Skeletal muscle cell (primary cell): ENCODE measurements at regions not wholly inside any gene's neighbourhood (a gene's known extent, or its start where the extent isn't known, plus 50 kb on each side); places are given as distances from the start of the nearest gene placed in this dataset.

Source experiments
- DNase-seq: peaks from one replicate; pipeline ENCODE4 v3.0.0-alpha.2; 2010; ENCODE audit warnings: low read depth
- H3K4me3 ChIP-seq: 2 replicates; pipeline ENCODE4 v1.5.1; 2011; ENCODE audit warnings: low read depth, mild to moderate bottlenecking, control low read depth, low read length, moderate library complexity

DNA sequence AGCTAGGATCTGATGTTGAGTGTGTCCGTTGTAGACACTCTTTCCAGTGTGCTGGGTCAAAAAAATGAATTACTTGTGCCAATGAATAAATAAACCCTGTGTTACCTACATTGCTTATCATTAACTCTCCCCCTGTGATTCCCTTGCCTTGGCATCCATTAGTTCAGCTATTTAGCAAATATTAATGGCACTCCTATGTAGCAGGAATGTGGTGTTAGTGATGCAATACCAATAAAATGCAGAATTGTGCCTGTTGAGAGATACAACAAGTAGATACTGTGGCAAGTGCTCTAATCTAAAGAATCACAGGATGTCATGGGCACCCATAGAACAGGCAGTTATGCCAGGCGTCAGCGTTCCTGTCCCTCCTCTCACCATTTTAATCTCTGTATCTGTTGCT lies 343.2 kb downstream of the PMP22 start:
- no peak for DNase-seq
- no peak overlapping the region for H3K4me3 ChIP-seq

DNA sequence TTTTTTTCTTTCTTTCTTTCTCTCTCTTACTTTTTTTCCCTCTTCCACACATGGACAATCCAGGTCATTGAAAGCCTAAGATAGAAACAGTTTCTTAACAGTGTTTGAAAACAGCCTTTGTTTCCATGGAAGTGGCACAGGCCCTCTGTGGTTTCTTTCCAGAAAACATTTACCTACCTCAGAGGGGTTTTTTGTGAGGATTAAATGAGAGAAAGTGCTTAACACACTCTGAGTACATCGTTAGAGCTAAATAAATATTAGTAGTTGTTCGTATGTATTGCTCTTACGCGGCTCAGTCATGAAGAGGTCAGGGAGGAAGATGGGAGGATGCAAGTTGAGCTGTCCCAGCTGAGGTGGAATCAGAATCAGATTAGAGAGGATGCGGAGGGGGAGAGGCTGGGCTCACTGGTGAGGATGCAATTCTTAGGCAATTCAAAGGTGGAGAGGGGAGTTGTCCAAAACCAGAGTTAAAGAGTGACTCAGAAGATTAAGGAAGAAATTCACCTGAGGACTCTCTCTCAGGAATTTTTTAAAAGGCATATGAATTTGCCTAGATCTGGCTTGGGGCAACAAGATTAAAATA lies 345.4 kb downstream of the PMP22 start:
- H3K4me3 ChIP-seq: no peak overlapping the region
- no peak for DNase-seq

GRCh38 chr17:14919094-14919493 lies 346.0 kb downstream of the PMP22 start:
- no peak for DNase-seq
- no peak overlapping the region for H3K4me3 ChIP-seq

- DNase-seq: no peak
- H3K4me3 ChIP-seq: no peak overlapping the region
These were observed 346.6 kb downstream of the PMP22 start for GRCh38 chr17:14918540-14918939.

DNA sequence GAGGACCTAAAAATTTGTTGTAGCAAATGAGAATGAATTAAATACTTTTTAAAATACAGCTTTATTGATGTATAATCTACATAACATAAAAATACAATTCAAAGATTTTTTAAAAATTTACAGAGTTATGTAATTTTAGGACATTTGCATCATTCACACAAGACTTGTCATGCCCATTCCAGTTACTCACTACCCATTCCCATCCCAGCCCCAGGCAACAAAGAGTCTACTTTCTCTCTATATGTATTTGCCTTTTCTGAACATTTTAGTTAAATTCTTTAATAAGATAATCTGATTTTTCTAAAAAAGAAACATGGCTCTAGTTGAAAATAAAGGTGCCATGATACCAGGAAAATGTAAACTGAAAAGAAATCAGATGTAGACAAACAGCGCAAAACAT lies 354.2 kb downstream of the PMP22 start:
- no peak overlapping the region for H3K4me3 ChIP-seq
- DNase-seq: no peak

DNA sequence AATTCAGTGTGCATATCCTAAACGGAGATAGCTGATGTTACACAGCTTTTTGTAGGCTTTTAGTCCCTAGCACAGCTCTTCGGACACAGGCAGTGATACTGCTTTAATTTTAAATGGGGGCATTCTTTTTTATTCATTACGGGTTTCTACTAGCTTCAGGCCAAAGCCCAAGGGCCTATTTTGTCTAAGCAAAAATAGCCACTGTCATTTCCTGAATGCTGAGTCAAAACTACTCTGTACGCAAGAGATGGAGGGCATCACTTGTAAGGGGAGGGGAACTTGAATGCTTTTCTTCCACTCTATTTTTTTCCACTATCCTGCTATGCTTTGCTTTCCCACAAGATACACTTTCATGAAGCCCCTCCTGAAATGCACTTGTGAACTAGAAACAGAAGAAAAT lies 360.7 kb downstream of the PMP22 start:
- peak; percentile 53 for DNase-seq
- H3K4me3 ChIP-seq: no peak overlapping the region

DNA sequence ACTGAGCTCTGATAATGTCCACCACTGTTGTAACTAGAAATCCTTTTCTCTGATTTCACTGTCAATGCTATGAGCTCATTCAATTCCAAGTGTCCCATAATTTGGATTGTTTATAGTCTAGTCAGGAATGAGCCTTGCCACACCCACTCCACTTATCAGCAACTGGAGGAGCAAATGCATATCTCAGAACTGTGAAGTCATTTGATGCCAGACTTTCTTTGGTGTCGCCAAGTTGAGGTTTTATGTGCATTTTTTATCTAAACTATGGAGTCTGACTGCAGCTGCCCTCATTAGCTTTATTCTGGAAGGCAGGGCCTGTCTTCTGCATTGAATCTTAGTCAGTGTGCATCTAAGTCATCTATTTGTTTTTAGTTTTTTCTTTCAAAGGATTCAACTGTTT lies 361.3 kb downstream of the PMP22 start:
- DNase-seq: no peak
- no peak overlapping the region for H3K4me3 ChIP-seq

DNA sequence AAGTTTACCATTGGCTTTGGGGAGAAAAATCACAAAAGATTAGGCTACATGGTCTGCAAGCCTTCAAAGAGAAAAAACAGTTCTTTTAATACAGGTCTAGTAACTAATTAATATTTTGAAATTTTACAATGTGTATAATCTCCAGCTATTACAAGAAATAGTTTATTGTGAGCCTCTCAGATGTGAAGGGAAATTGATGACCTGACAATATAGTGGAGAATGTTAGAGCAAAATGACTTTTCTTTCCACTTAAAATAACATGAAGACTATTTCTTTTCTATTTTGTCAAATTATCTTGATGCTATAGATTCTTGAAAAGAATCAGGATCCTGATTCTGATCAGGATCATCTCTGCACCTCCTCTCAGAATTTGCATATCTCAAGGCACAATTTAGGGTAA lies 362.3 kb downstream of the PMP22 start:
- no peak overlapping the region for H3K4me3 ChIP-seq
- no peak for DNase-seq

DNA sequence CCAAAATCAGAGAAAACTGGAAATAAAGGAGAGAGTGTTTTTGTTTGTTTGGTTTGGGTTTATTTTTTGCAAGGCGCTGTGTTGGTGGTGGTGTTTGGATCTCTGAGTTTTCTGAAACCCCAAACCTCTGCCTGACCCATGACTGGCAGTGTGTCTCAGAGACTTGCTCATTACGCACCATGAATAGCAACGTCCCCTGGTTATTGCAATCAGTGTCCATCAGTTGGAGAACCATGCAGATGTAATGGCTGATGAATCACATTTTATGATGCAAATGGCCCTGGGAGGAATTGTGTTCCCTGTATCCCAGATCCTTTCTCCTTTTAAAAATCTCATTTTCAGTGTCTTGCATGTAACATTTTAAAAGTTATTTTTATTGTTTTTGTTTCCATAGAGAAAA lies 362.8 kb downstream of the PMP22 start:
- DNase-seq: no peak
- H3K4me3 ChIP-seq: no peak overlapping the region

GRCh38 chr17:14901376-14901775 lies 363.8 kb downstream of the PMP22 start:
- no peak overlapping the region for H3K4me3 ChIP-seq

DNA sequence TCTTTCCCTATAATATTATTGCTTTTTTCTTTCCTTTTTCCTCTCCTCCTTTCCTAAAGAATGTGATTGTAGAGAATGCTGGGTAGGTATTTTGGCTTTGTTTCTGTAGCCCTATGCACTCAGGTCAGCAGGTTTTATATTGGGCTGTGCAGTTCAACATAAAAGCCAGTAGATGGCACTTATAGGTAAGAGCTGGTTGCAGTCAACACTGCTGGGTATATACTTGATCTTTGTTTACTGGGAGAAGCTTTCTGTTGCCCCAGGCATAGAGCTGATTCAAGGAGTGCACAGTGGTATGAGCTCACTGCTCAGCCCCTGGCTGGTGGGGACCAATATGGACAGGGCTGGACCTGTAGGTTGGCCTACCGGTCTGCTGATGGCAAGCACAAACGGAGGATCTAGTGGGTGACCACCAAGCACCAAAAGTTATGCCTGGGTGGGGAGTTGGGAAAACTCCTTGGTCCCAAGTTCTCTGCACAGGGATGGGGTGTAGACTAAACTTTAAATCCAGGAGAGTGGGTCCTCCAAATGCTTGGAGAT lies 378.9 kb downstream of the PMP22 start:
- DNase-seq: no peak

More at GRCh38 chr17:14901376-14901775, 363.8 kb downstream of the PMP22 start:
- no peak for DNase-seq

GRCh38 chr17:14882131-14882530 lies 383.0 kb downstream of the PMP22 start:
- DNase-seq: no peak
- no peak overlapping the region for H3K4me3 ChIP-seq

More for the DNA sequence above, 378.9 kb downstream of the PMP22 start:
- no peak overlapping the region for H3K4me3 ChIP-seq

- DNase-seq: no peak
These were observed 389.3 kb downstream of the PMP22 start for GRCh38 chr17:14875557-14876412.

GRCh38 chr17:14873996-14874395 lies 391.1 kb downstream of the PMP22 start:
- no peak overlapping the region for H3K4me3 ChIP-seq
- DNase-seq: no peak

More at GRCh38 chr17:14875557-14876412, 389.3 kb downstream of the PMP22 start:
- no peak overlapping the region for H3K4me3 ChIP-seq

DNA sequence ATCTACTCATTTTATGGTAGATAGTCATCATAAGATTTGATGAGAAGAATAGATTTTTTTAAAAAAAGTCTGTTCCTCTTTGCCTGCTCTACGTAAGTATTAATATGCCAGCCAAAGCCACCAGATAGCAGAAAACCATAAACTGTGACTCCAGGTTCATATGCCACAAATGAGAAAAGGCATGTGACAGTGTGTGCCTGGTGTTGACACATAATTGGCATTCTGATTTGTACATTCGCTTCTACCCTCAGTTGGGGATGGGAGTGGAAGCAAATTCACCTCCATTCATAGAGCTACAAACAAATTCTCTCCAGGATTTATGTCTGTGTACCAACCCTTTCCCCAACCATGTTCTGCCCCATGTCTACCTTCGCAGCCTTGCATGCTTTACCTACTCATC lies 391.6 kb downstream of the PMP22 start:
- H3K4me3 ChIP-seq: no peak overlapping the region
- no peak for DNase-seq

DNA sequence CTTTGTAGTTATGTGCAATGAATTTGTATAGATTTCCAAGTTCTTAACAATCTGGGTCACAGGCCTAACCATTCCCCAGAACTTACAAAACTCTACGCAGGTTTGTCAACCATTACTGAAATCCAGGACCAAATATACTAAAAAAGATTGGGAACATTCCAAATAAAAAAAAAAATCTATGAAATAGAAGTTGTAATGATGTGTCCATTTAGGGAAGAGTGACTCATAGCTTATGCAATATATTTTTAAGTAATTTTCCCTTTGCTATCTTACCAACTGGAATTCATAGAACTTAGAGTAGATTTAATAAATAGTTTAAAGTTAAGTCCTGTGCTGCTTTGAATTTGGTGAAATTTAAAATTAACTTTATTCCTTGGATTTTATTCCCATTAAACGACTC lies 393.2 kb downstream of the PMP22 start:
- no peak overlapping the region for H3K4me3 ChIP-seq
- DNase-seq: peak; percentile 31

- no peak for DNase-seq
These were observed 398.9 kb downstream of the PMP22 start for GRCh38 chr17:14866266-14866665.

GRCh38 chr17:14864127-14864526 lies 401.0 kb downstream of the PMP22 start:
- H3K4me3 ChIP-seq: no peak overlapping the region
- no peak for DNase-seq

More at GRCh38 chr17:14866266-14866665, 398.9 kb downstream of the PMP22 start:
- no peak overlapping the region for H3K4me3 ChIP-seq

GRCh38 chr17:14859542-14859941 lies 405.6 kb downstream of the PMP22 start:
- no peak for DNase-seq
- no peak overlapping the region for H3K4me3 ChIP-seq

DNA sequence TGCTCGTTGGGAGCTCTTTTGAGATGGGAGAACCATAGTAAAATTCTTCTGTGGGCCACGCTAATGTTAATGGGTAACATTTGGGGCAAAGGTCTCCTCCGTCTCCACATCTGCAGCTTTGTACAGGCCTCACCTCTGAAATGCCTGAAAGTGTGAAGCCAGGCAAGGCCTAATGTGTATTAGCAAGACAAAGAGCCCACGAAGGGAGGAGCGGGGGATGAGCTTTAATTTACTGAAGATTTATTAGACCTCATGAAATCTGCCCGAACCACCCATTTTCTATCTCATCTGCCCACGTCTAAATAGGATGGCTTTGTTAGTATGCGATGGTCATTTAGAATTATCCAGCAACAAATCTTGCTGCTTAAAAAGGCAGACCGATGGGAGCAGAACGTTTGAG lies 408.9 kb downstream of the PMP22 start:
- H3K4me3 ChIP-seq: no peak overlapping the region
- no peak for DNase-seq

GRCh38 chr17:14854691-14855090 lies 410.4 kb downstream of the PMP22 start:
- DNase-seq: no peak
- H3K4me3 ChIP-seq: no peak overlapping the region
